Mucosa of stomach (tissue), 1 donor: ENCODE measurements at regions not wholly inside any gene's neighbourhood (a gene's known extent, or its start where the extent isn't known, plus 50 kb on each side); places are given as distances from the start of the nearest gene placed in this dataset.
"Not testable (repeated sequence)": the region's sequence is repeated elsewhere in the genome, so short reads cannot be mapped to it uniquely, and the experiment has no call there.

ENCODE experiments used
- H3K27me3 ChIP-seq: one replicate; pipeline ENCODE4 v1.7.0; 2013; ENCODE audit warnings: mild to moderate bottlenecking, low read length; ENCODE audit not compliant: control insufficient read depth, insufficient read depth
- H3K36me3 ChIP-seq: one replicate; pipeline ENCODE4 v1.7.0; 2013; ENCODE audit warnings: low read length; ENCODE audit not compliant: control insufficient read depth, insufficient read depth
- H3K4me1 ChIP-seq: one replicate; pipeline ENCODE4 v1.7.0; 2013; ENCODE audit warnings: mild to moderate bottlenecking, low read length; ENCODE audit not compliant: control insufficient read depth, insufficient read depth
- H3K4me3 ChIP-seq: one replicate; pipeline ENCODE4 v1.7.0; 2013; ENCODE audit warnings: low read length
- H3K9ac ChIP-seq: one replicate; pipeline ENCODE4 v1.7.0; 2013; ENCODE audit warnings: mild to moderate bottlenecking, low read length, moderate library complexity
- H3K9me3 ChIP-seq: one replicate; pipeline ENCODE4 v1.7.0; 2013; ENCODE audit warnings: mild to moderate bottlenecking, low read length, moderate library complexity; ENCODE audit not compliant: control insufficient read depth
- donor health status: Pancreatic carcinoma.

DNA sequence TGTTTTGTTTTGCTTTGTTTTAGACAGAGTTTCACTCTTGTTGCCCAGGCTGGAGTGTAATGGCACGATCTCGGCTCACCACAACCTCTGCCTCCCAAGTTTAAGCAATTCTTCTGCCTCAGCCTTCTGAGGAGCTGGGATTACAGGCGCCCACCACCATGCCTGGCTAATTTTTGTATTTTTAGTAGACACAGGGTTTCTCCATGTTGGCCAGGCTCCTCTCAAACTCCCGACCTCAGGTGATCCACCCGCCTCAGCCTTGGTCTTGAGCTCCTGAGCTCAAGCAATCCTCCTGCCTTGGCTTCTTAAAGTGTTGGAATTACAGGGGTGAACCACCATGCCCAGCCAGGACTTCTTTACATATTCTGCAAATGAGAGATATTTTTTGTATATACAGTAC lies 57.5 kb upstream of the WNT7B start:
- H3K4me3 ChIP-seq, H3K27me3 ChIP-seq, H3K36me3 ChIP-seq, H3K9ac ChIP-seq, H3K9me3 ChIP-seq: not testable (repeated sequence)
- peaks cover 12% of the 10 kb centered on the region for H3K4me1 ChIP-seq

GRCh38 chr22:46035380-46035741 lies 58.4 kb upstream of the WNT7B start:
- Histone ChIP-seq H3K4me1 (peaks cover 12% of the 10 kb centered on the region), H3K36me3 (no peaks in the 10 kb centered on the region), H3K9me3 (no peaks in the 10 kb centered on the region), H3K4me3 (peak overlapping the region; percentile 29), H3K9ac (peak overlapping the region; percentile 49), H3K27me3 (no peaks in the 10 kb centered on the region)

- H3K27me3 ChIP-seq: no peaks in the 10 kb centered on the region
- H3K4me1 ChIP-seq: peaks cover 12% of the 10 kb centered on the region
- no peaks in the 10 kb centered on the region for H3K9me3 ChIP-seq
- H3K9ac ChIP-seq: peak overlapping the region; percentile 86
- no peaks in the 10 kb centered on the region for H3K36me3 ChIP-seq
- H3K4me3 ChIP-seq: peak overlapping the region; percentile 67
Measured at GRCh38 chr22:46035742-46036557, 59.0 kb upstream of the WNT7B start.

DNA sequence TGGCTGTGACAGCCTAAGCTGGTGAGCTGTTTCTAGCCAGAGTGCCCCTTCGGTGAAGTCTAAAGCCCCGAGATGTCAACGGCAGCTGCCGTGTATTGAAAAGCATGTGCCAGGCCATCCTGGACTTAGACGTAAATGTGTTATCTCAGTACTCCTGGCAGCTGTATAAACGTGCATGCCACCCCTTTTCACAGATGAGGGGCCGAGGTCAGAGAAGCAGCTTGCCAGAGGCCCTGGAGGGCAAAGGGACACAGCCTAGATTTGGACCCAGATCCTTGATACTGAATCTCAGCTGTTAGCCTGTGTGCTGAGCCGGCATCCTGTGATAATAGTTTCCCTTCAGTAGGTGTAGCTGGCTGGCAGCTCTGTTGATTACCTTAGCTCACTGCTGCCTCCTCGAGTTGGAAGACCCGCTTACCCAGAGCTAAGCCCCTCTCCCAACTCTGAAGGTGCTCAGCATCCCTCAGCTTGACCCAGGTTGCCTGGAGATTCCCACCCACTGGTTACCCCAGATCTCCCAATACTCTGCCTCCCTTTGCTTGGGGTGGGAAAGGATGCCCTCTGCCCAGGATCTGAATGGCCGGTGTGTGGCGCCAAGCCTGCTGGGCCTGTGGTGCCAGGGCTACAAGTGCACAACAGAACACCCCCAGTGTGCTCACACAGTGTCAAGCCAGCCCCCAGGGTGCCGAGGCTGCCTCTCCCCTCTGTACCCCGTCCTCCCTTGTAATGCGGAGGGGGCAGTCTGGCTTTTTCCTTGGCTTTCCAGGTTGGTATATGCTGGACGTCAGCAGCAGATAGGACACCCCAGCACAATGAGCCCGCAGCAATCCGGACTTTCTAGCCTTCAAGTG lies 59.8 kb upstream of the WNT7B start:
- Histone ChIP-seq H3K9me3 (no peaks in the 10 kb centered on the region), H3K9ac (peak overlapping the region; percentile 86), H3K4me3 (peak overlapping the region; percentile 67), H3K4me1 (peaks cover 16% of the 10 kb centered on the region), H3K27me3 (no peaks in the 10 kb centered on the region), H3K36me3 (no peaks in the 10 kb centered on the region)

- no peaks in the 10 kb centered on the region for H3K27me3 ChIP-seq
- no peaks in the 10 kb centered on the region for H3K9me3 ChIP-seq
- no peak overlapping the region for H3K9ac ChIP-seq
- H3K4me1 ChIP-seq: peaks cover 24% of the 10 kb centered on the region
- no peak overlapping the region for H3K4me3 ChIP-seq
- H3K36me3 ChIP-seq: no peaks in the 10 kb centered on the region
Measured at GRCh38 chr22:46038174-46038487, 61.2 kb upstream of the WNT7B start.

DNA sequence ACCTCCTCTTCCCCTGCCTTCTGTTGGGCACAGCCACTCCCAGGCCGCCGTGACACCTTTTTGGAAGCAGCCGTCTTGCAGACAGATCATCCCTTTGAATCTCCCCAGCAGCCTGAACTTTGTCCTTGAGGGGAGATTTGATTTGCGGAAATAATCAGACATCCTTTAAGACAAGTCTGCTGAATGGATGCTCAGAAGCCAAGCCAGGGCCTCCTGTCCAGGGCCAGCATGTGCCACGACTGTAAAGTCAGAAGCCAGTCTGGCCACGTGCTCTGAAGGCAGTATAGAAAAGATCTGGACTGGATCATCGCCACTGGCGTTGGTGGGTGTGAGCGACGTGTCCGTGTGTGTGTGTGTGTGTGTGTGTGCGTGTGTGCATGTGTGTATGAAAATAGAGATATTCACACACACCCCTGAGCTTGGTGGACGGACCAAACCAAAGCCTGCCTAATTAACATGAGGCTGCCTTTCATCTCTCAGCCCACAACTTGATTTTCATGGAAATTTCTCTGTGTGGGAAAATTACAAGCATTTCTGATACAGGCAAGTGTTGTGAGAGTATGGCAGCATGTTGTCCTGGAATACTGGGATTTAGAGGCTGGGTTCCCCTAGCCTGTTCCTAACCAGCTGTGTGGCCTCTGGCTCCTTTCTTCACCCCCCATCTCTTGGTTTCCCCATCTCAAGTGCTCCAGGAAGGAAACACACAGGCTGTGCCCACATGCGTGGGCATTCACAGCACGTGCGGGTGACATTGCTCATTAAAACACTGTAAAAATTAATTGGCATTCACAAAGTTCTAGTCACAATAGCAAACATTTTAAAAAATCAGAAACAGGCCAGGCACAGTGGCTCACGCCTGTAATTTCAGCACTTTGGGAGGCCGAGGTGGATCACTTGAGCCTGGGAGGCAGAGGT lies 61.8 kb upstream of the WNT7B start:
- Histone ChIP-seq H3K27me3 (no peaks in the 10 kb centered on the region), H3K9me3 (no peaks in the 10 kb centered on the region), H3K4me1 (peaks cover 31% of the 10 kb centered on the region), H3K9ac (no peak overlapping the region), H3K4me3 (no peak overlapping the region), H3K36me3 (no peaks in the 10 kb centered on the region)

DNA sequence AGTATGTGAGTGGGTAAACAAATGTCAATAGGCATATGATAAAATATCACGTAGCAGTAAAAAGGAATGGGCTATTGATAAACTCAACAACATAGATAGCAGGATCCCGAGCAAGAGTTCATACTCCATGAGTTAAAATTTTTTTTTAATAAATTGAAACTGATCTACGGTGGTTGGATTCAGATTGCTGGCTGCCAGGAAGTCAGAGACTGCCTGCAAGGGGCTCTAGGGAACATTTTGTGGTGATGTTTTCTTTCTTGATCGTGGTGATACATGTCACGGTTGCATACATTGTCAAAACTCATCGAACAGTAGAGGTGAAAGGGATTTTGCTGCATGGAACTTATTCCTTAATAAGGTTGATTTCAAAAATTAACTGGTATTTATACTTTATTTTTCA lies 62.6 kb upstream of the WNT7B start:
- H3K4me1 ChIP-seq: peaks cover 37% of the 10 kb centered on the region
- no peaks in the 10 kb centered on the region for H3K36me3 ChIP-seq
- no peaks in the 10 kb centered on the region for H3K9me3 ChIP-seq
- H3K9ac ChIP-seq: no peak overlapping the region
- no peak overlapping the region for H3K4me3 ChIP-seq
- no peaks in the 10 kb centered on the region for H3K27me3 ChIP-seq

GRCh38 chr22:46040471-46041465 lies 63.8 kb upstream of the WNT7B start:
- no peak overlapping the region for H3K4me3 ChIP-seq
- H3K9me3 ChIP-seq: no peaks in the 10 kb centered on the region
- no peaks in the 10 kb centered on the region for H3K36me3 ChIP-seq
- H3K27me3 ChIP-seq: no peaks in the 10 kb centered on the region
- peaks cover 44% of the 10 kb centered on the region for H3K4me1 ChIP-seq
- H3K9ac ChIP-seq: peak overlapping the region; percentile 13

DNA sequence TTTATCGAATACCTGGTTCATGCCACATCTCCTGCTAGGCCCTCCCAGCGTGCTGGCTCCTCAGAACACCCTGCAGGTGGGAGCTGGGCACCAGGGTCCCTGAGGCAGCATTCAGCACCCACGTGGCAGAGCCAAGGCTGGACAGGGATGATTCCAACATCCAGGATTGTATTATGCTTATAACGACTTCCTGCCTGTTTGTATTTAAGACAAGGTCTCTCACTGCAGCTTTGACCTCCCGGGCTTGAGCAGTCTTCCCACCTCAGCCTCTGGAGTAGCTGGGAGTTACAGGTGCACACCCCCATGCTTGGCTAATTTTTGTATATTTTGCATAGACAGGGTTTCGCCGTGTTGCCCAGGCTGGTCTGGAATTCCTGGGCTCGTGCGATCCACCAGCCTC lies 64.7 kb upstream of the WNT7B start:
- no peaks in the 10 kb centered on the region for H3K36me3 ChIP-seq
- no peaks in the 10 kb centered on the region for H3K9me3 ChIP-seq
- H3K27me3 ChIP-seq: no peaks in the 10 kb centered on the region
- H3K4me3 ChIP-seq: no peak overlapping the region
- no peak overlapping the region for H3K9ac ChIP-seq
- peaks cover 49% of the 10 kb centered on the region for H3K4me1 ChIP-seq

DNA sequence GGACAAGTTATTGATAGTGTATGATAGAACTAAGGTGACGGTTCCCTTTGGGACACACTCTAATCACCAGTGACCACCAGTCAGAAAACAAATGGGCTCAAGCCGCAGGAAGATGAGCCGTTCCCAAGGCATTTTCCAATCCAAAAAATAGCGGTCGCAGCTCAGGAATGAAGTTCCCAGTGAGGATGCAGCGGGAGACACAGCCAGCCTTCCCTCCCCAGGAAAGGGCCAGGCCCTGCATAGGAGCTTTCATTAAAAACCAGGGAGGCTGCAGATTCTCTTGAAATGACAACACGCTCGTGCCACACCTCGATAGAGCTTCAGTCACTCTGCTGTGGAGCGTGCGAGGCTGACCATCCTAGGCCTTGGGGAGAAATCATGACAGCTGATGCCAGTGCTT lies 65.8 kb upstream of the WNT7B start:
- peaks cover 52% of the 10 kb centered on the region for H3K4me1 ChIP-seq
- no peaks in the 10 kb centered on the region for H3K9me3 ChIP-seq
- no peaks in the 10 kb centered on the region for H3K27me3 ChIP-seq
- H3K36me3 ChIP-seq: no peaks in the 10 kb centered on the region
- no peak overlapping the region for H3K9ac ChIP-seq
- H3K4me3 ChIP-seq: no peak overlapping the region

- Histone ChIP-seq H3K4me1 (peaks cover 57% of the 10 kb centered on the region), H3K36me3 (no peaks in the 10 kb centered on the region), H3K9me3 (no peaks in the 10 kb centered on the region), H3K4me3 (peak overlapping the region; percentile 48), H3K9ac (peak overlapping the region; percentile 95), H3K27me3 (no peaks in the 10 kb centered on the region)
Measured at GRCh38 chr22:46043339-46043738, 66.4 kb upstream of the WNT7B start.
